Peyer's patch (tissue), 4 donors: ENCODE measurements at regions not wholly inside any gene's neighbourhood (a gene's known extent, or its start where the extent isn't known, plus 50 kb on each side); places are given as distances from the start of the nearest gene placed in this dataset.

ENCODE experiments used
- CTCF ChIP-seq, 6 experiments: fragments of 450-650 bp in 4 of 6; fragments of 200-600 bp in 2 of 6; sonication (generic) in 1 of 6; IDR thresholded peaks; one replicate each; pipeline ENCODE4 v1.5.1; 2017 to 2019; ENCODE audit warnings: antibody characterized with exemption in 6 of 6, mild to moderate bottlenecking in 3 of 6, moderate library complexity in 1 of 6
- POLR2A ChIP-seq, 2 donors: fragments of 450-650 bp; IDR thresholded peaks; one replicate each; pipeline ENCODE4 v1.5.1; 2017; ENCODE audit warnings: antibody characterized with exemption in 2 of 2, mild to moderate bottlenecking in 2 of 2, moderate library complexity in 2 of 2

- TF ChIP-seq CTCF (IDR thresholded peaks at IDR 0.05) (no peak), POLR2A (IDR thresholded peaks at IDR 0.05) (no peak)
Observed at GRCh38 chr7:52320610-52321009, 714.8 kb upstream of the POM121L12 start.
